ENCODE measurements at regions not wholly inside any gene's neighbourhood (a gene's known extent, or its start where the extent isn't known, plus 50 kb on each side); places are given as distances from the start of the nearest gene placed in this dataset.

DNA sequence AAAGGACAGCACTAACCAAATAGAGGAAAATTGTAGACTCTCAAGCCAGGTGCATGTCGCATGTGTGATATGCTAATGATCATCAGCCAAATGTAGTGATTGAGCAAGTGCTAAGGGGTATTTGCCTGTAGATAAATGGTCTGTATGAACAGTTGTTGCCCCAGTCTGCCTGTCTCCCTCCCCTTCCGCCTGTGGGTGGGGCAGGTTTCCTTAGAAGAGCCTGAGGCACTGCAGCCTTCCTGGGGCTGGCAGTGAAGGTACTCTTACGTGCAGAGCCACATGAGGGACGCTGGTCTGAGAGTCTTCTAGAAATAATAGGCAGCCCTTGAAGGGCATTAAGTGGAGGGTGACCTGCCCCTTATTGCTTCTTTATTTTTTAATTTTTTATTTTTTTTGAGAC lies 152.1 kb downstream of the SNX10 start:
- H2AK5ac ChIP-seq (ENCODE audit: low read depth, low read length): no peak overlapping the region
- FAIRE-seq (no peak), DNase-seq (ENCODE audit: low read depth in 1 of 2, low spot score in 2 of 2) (no peak)
- no peak overlapping the region for H3K14ac ChIP-seq (ENCODE audit: insufficient read length)
- H3K56ac ChIP-seq (replicated peaks; ENCODE audit: insufficient read length, low read depth, low read length): no peak overlapping the region
- H3K4me1 ChIP-seq (replicated peaks in 1 of 4; ENCODE audit: control insufficient read depth in 3 of 4, insufficient read depth in 4 of 4, low read length in 3 of 4): peaks cover 5 to 10% (median 7%) of the 10 kb centered on the region in 4 experiments; a peak in 3 of 7 replicates
- H4K20me1 ChIP-seq (replicated peaks in 1 of 2; ENCODE audit: control insufficient read depth in 1 of 2, insufficient read depth in 2 of 2, low read length in 2 of 2): no peaks in the 10 kb centered on the region
- H2BK20ac ChIP-seq (ENCODE audit: low read length): no peak overlapping the region
- H3K4ac ChIP-seq (replicated peaks; ENCODE audit: insufficient read length, low read depth, low read length): no peak overlapping the region
- H4K91ac ChIP-seq (replicated peaks; ENCODE audit: insufficient read length, low read length): no peak overlapping the region
- ChIA-PET POLR2A (ENCODE audit: partially characterized antibody) (no interaction called here), CTCF (ENCODE audit: partially characterized antibody) (interaction anchor here (1.3 kb wide), 1 partner anchor 76 kb away, joined by 3 read pairs; no protein-coding TSS in a partner anchor)
- H3K4me3 ChIP-seq (ENCODE audit: extremely low read depth in 1 of 4, insufficient read depth in 2 of 4, low read depth in 3 of 4, low read length in 4 of 4): no peak overlapping the region
- no peak overlapping the region for H4K8ac ChIP-seq (ENCODE audit: extremely low read depth, insufficient read depth, low read length)
- no peak overlapping the region for H3K4me2 ChIP-seq (ENCODE audit: insufficient read depth in 1 of 2, low read depth in 2 of 2, low read length in 2 of 2)
- no peaks in the 10 kb centered on the region for H3K23me2 ChIP-seq (ENCODE audit: low read depth, low read length)
- no peak overlapping the region for H3K23ac ChIP-seq (ENCODE audit: insufficient read length)
- 0 out of 2 replicates have a peak overlapping the region, but pooled peaks have one; percentile 6 for H2BK15ac ChIP-seq (ENCODE audit: low read length)
- 86% methylated on average over 4 of the region's 4 CpGs; no CpG with 5 or more reads in 1 of the 2 experiments for WGBS, 2 experiments (ENCODE audit: extremely low coverage in 1 of 2, insufficient coverage in 1 of 2, insufficient read length in 1 of 2, insufficient replicate concordance in 2 of 2, low coverage in 1 of 2, low lambda C conversion rate in 2 of 2, missing lambda C conversion rate in 1 of 2)
- H3K27me3 ChIP-seq (replicated peaks in 1 of 4; ENCODE audit: control insufficient read depth in 3 of 4, extremely low read depth in 1 of 4, insufficient read depth in 3 of 4, low read length in 3 of 4): no peaks in the 10 kb centered on the region
- H4K5ac ChIP-seq (ENCODE audit: insufficient read length, low read depth, low read length): no peak overlapping the region
- no peaks in the 10 kb centered on the region for H3K36me3 ChIP-seq (ENCODE audit: control insufficient read depth in 2 of 4, insufficient read depth in 4 of 4, low read length in 3 of 4)
- H3K27ac ChIP-seq (ENCODE audit: low read depth, low read length): no peak overlapping the region
- H3K9me3 ChIP-seq (ENCODE audit: insufficient read depth in 2 of 2, low read depth in 1 of 2, low read length in 1 of 2): no peaks in the 10 kb centered on the region
- H3K79me2 ChIP-seq (ENCODE audit: control insufficient read depth in 1 of 2, insufficient read depth in 2 of 2, low read length in 2 of 2): no peaks in the 10 kb centered on the region
- no peak overlapping the region for H2AFZ ChIP-seq (ENCODE audit: low read length)
- no peak overlapping the region for H3K9ac ChIP-seq (replicated peaks in 1 of 4; ENCODE audit: extremely low read depth in 1 of 4, low read depth in 3 of 4, low read length in 3 of 4)
- no peak overlapping the region for H2BK5ac ChIP-seq (ENCODE audit: low read depth, low read length)
- H2BK120ac ChIP-seq (replicated peaks; ENCODE audit: low read depth, low read length): no peak overlapping the region
- no peak overlapping the region for H2BK12ac ChIP-seq (ENCODE audit: low read depth, low read length)
- H3K79me1 ChIP-seq (ENCODE audit: low read depth, low read length): no peaks in the 10 kb centered on the region
- no peak overlapping the region for H3K18ac ChIP-seq (ENCODE audit: extremely low read depth, low read length)
- no peak for TF ChIP-seq BACH1 (IDR thresholded peaks at IDR 0.05; ENCODE audit: low read length)
- TF ChIP-seq NRF1 (IDR thresholded peaks at IDR 0.05; ENCODE audit: low read depth, low read length): no peak
- TF ChIP-seq TEAD4 (IDR thresholded peaks at IDR 0.05; ENCODE audit: low read depth, low read length): no peak
- no peak for TF ChIP-seq SRF (IDR thresholded peaks at IDR 0.05; ENCODE audit: low read depth, low read length)
